Heart right ventricle (tissue), 16 donors: ENCODE measurements at regions not wholly inside any gene's neighbourhood (a gene's known extent, or its start where the extent isn't known, plus 50 kb on each side); places are given as distances from the start of the nearest gene placed in this dataset.

ENCODE experiments used
- ATAC-seq, 8 donors: fragments of 200-7000 bp; cut with Tn5 transposase; one replicate each; pipeline ENCODE4 v1.9.1; 2020; ENCODE audit warnings: mild to moderate bottlenecking in 8 of 8, moderate library complexity in 8 of 8, moderate number of reproducible peaks in 1 of 8
- DNase-seq, 2 donors: peaks; one replicate each; pipeline ENCODE4 v3.0.0-alpha.2; 2020
- H3K27ac ChIP-seq, 10 donors: fragments of 200-600 bp; sonication (generic) in 2 of 10; one replicate each; pipeline versions ENCODE4 v1.5.0 to v1.8.0; 2020 to 2022; ENCODE audit warnings: mild to moderate bottlenecking in 3 of 10
- H3K27me3 ChIP-seq, 7 donors: fragments of 200-600 bp; one replicate each; pipeline ENCODE4 v1.8.0; 2021 to 2022; ENCODE audit warnings: mild to moderate bottlenecking in 2 of 7
- H3K36me3 ChIP-seq, 9 donors: fragments of 200-600 bp; sonication (generic) in 1 of 9; one replicate each; pipeline versions ENCODE4 v1.5.0 to v1.8.0; 2020 to 2022; ENCODE audit warnings: mild to moderate bottlenecking in 2 of 9
- H3K4me1 ChIP-seq, 9 donors: fragments of 200-600 bp; sonication (generic) in 1 of 9; one replicate each; pipeline versions ENCODE4 v1.5.0 to v1.8.0; 2020 to 2022; ENCODE audit warnings: mild to moderate bottlenecking in 4 of 9
- H3K4me3 ChIP-seq, 10 donors: fragments of 200-600 bp; sonication (generic) in 2 of 10; one replicate each; pipeline versions ENCODE4 v1.5.0 to v1.8.0; 2020 to 2022; ENCODE audit warnings: mild to moderate bottlenecking in 7 of 10, moderate library complexity in 2 of 10
- H3K9me3 ChIP-seq, 11 donors: fragments of 200-600 bp in 10 of 11; sonication (generic) in 2 of 11; one replicate each; pipeline versions ENCODE4 v1.5.0 to v1.8.0; 2013 to 2022; ENCODE audit warnings: mild to moderate bottlenecking in 2 of 11, control low read depth in 1 of 11, moderate library complexity in 1 of 11
- WGBS, 2 donors: extraction: QIAGEN DNeasy Blood & Tissue Kit; methylation state at CpG; one replicate each; pipeline ENCODE4 v1.1.7; 2013; ENCODE audit warnings: inconsistent platforms in 1 of 2; 5-methylcytosine and 5-hydroxymethylcytosine counted together
- intact Hi-C, 10 donors: fragments of 100-400 bp; cut with DNase I; formaldehyde crosslinking; loops; one replicate each; pipeline versions ENCODE4 v1.11.1 to v1.14.2; 2022
- TF ChIP-seq, protein P1 (sequence below), 9 donors: fragments of 200-600 bp; sonication (generic) in 2 of 9; IDR thresholded peaks; one replicate each; pipeline versions ENCODE4 v1.5.0 to v1.8.0; 2021 to 2022; ENCODE audit warnings: antibody characterized with exemption in 9 of 9, mild to moderate bottlenecking in 5 of 9, moderate library complexity in 1 of 9
- donor health status: Arrhythmogenic right ventricular cardiomyopathy.
- donor health status: ischemic (EF 13 %, LVEDD 7.1; RV severe dilation, severe dysfunction).
- donor health status: healthy with polysubstance abuse.
- donor health status: DM: no; HTN: yes; CAD: no.
- donor health status: DM: no; HTN: no; CAD: no.
- donor health status: ischemic (EF 25% LVEDD 6.9; RV normal size, moderate dysfunction).
- donor health status: ischemic (EF 25% LVEDD 5.7; RV mildly dilated, moderate dysfunction).
- donor health status: healthy.
- donor health status: DM: yes; HTN: yes; CAD: no.
- donor health status: Ischemic cardiomyopathy.
- donor health status: ischemic (EF 35%, LVEDD 5.7; RV mildly dilated, moderate dysfunction).
- donor health status: nonischemic (EF 11% LVEDD 7.7; RV severe dilation, severe dysfunction).
- donor health status: DM: yes; HTN: yes; CAD: no.
- donor health status: PGD.
- donor health status: ischemic (EF 29% LVEDD 5.4; RV normal size, mild dysfunction).
- donor health status: nonischemic (EF 23%, LVEDD 6.1; RV moderate dilation, normal function).

DNA sequence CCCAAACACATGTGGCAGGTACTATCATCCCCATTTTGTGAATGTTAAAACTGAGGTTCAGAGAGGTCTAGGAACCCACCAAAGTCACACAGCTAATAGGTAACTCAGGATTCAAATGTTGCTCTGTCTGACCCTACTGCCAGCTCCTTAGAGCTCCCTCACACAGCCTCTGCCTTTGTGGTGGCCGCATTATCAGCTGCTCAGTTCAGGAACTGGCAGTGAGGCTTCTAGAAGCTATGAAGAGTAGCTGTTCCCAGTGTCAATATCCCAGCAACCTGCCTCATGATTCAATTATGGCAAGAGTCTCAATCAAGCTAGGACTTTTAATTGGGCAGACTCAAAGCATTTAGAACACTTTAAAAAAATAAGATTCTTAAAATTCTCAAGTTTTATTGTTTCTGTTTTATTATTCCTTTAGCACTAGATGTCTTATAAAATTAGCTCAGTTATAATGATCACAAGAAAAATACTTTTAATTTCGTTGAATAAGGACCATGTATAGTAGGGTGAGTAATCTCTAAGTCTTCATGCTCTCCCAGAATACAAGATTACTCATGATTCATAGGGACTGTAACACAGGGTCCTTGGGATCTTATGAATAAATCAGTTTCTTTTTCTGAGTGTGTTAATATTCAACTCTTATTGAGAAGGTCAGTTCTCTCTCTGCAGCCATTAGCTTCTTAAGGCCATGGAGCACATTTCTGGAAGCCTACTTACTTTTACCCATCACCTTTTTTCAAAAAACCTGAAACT lies 342.7 kb downstream of the RND3 start:
- no peak for ATAC-seq
- Histone ChIP-seq H3K27me3 (no peaks in the 10 kb centered on the region), H3K4me1 (peaks cover 0 to 33% (median 0%) of the 10 kb centered on the region in 9 donors), H3K27ac (no peak overlapping the region), H3K36me3 (no peaks in the 10 kb centered on the region), H3K4me3 (no peak overlapping the region), H3K9me3 (peaks cover 0 to 34% (median 4%) of the 10 kb centered on the region in 11 donors)
- DNase-seq: no peak
- TF ChIP-seq, protein P1, sequence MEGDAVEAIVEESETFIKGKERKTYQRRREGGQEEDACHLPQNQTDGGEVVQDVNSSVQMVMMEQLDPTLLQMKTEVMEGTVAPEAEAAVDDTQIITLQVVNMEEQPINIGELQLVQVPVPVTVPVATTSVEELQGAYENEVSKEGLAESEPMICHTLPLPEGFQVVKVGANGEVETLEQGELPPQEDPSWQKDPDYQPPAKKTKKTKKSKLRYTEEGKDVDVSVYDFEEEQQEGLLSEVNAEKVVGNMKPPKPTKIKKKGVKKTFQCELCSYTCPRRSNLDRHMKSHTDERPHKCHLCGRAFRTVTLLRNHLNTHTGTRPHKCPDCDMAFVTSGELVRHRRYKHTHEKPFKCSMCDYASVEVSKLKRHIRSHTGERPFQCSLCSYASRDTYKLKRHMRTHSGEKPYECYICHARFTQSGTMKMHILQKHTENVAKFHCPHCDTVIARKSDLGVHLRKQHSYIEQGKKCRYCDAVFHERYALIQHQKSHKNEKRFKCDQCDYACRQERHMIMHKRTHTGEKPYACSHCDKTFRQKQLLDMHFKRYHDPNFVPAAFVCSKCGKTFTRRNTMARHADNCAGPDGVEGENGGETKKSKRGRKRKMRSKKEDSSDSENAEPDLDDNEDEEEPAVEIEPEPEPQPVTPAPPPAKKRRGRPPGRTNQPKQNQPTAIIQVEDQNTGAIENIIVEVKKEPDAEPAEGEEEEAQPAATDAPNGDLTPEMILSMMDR (IDR thresholded peaks at IDR 0.05): no peak
- intact Hi-C loops: no loop called here
- 82% methylated on average over 2 of the region's 2 CpGs for WGBS, 2 donors

DNA sequence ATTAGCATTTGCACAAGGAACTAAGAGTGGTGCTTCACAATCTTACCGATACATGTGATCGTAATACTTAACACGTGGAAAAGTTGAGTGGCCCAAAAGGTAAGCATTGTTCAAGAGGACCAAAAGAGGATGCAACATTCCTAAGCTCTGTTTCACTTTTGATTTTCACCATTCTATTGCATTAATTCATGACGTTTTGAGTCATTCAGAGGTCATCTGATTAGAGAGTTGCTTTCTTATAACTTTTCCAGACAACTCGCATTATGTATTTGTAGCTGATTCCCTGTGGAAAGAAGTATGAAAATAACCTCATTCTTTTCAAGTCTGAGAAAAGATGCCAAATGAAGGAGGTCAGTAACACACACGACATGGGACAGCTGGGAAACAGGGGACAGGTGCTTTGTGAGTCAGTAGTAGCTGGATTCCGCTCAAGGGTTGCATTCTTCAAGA lies 344.4 kb downstream of the RND3 start:
- H3K27me3 ChIP-seq: no peaks in the 10 kb centered on the region
- ATAC-seq (peak in 6 of 8 donors; percentile 20 to 79 (median 46)), DNase-seq (no peak)
- intact Hi-C loops: no loop called here
- peaks cover 0 to 25% (median 0%) of the 10 kb centered on the region in 9 donors for H3K4me1 ChIP-seq
- WGBS, 2 donors: 53 to 60% methylated on average over 7 of the region's 7 CpGs
- H3K4me3 ChIP-seq: no peak overlapping the region
- H3K36me3 ChIP-seq: no peaks in the 10 kb centered on the region
- TF ChIP-seq, protein P1 (IDR thresholded peaks at IDR 0.05): no peak
- peaks cover 0 to 29% (median 4%) of the 10 kb centered on the region in 11 donors for H3K9me3 ChIP-seq
- H3K27ac ChIP-seq: peak overlapping the region in 2 of 10 donors; percentile 28 to 42

DNA sequence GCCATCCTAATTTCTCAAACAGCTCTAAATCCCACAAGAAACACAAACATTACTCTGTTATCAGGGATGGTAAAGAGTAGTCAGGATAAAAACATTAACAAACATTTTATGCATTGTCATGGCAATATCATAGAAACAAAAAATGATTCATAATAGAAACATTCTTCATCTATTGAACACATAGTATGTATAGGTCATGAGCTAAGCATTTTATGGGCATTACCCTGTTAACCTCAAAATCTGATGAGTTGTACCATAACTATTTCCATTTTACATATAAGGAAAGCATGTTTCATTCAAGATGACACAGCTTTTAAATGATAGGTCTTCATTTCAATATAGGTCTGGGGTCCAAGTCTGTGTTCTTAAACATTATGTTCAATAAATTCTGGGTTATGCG lies 344.9 kb downstream of the RND3 start:
- intact Hi-C loops: no loop called here
- DNase-seq (no peak), ATAC-seq (no peak)
- Histone ChIP-seq H3K27me3 (no peaks in the 10 kb centered on the region), H3K27ac (peak overlapping the region in 2 of 10 donors; percentile 28 to 42), H3K4me1 (peaks cover 0 to 25% (median 0%) of the 10 kb centered on the region in 9 donors), H3K9me3 (peaks cover 0 to 24% (median 4%) of the 10 kb centered on the region in 11 donors), H3K4me3 (no peak overlapping the region), H3K36me3 (no peaks in the 10 kb centered on the region)
- 99 to 100% methylated on average over 1 of the region's 1 CpG for WGBS, 2 donors
- TF ChIP-seq, protein P1 (IDR thresholded peaks at IDR 0.05): no peak

DNA sequence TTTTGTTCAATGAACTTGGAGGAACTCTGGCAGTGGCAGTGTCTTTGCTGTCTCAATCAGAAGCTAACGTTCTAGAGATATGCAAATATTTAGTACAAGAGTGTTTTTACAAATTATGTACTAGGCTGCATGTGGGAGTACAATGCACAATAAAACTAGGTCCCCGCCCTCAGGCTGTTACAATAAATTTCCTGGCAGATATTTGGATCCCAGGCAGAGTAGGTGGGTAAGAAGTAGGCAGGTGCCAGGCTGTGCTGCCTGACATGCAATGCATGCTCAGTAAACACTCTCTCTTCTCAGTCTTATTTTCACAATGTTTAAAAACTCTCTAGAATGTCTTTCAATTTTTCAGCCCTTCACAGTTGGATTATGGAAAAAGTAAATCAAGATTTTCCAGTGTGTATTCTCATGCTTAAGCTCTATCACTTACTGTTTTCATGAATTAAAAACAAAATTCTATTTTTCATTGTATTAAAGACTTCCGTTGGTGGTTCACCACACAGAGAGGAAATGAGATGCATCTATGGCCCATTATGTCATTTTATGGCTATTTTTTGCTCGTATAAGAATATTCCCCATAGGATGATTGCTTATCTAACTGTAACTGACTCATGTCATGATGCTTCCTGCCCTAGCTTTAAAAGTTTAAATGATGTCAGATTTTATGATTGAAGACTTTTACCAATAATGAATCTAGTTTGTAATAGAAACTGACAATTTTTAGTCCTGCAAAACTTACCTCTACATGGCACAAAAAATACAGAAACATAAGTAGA lies 346.1 kb downstream of the RND3 start:
- Histone ChIP-seq H3K4me1 (peaks cover 0 to 25% (median 0%) of the 10 kb centered on the region in 9 donors), H3K9me3 (peaks cover 0 to 12% (median under 1%) of the 10 kb centered on the region in 11 donors), H3K4me3 (no peak overlapping the region), H3K27me3 (no peaks in the 10 kb centered on the region), H3K27ac (no peak overlapping the region), H3K36me3 (no peaks in the 10 kb centered on the region)
- TF ChIP-seq, protein P1 (IDR thresholded peaks at IDR 0.05): no peak
- 30 to 32% methylated on average over 4 of the region's 4 CpGs for WGBS, 2 donors
- intact Hi-C loops: no loop called here
- no peak for DNase-seq
- ATAC-seq: peak in 1 of 8 donors; percentile 42
